NB4 (cell line): ENCODE measurements at regions not wholly inside any gene's neighbourhood (a gene's known extent, or its start where the extent isn't known, plus 50 kb on each side); places are given as distances from the start of the nearest gene placed in this dataset.

Experiments
- MYC ChIP-seq: IDR thresholded peaks from 2 replicates; pipeline ENCODE4 v1.6.1; 2011; ENCODE audit warnings: low read depth, low read length
- POLR2A ChIP-seq: IDR thresholded peaks from 2 replicates; pipeline ENCODE4 v1.6.1; 2011; ENCODE audit warnings: mild to moderate bottlenecking; ENCODE audit not compliant: insufficient read length; ENCODE audit errors: extremely low read depth
- TF ChIP-seq, protein P1 (sequence below): IDR thresholded peaks from one replicate; pipeline ENCODE4 v1.5.1; 2012; ENCODE audit warnings: low read depth, low read length

DNA sequence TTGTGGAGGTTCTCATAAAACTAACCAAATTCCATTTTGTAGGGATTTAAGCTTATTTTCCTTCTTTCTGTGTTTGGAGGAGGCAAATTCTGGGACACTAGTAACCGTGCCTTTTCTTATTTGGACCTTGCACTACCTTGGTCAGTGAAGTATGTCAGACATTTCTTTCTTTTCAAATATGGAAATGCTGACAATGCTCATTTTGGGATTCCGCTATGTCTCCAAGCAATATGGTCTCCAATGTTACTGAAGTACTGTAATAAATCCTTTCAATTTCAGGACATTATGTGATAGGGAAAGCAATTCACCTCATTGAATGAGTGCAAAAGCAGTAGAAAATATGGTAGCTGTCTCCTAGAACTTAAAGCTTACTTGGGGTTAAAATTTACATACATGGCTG is 372.3 kb downstream of the HLX start:
- TF ChIP-seq, protein P1, sequence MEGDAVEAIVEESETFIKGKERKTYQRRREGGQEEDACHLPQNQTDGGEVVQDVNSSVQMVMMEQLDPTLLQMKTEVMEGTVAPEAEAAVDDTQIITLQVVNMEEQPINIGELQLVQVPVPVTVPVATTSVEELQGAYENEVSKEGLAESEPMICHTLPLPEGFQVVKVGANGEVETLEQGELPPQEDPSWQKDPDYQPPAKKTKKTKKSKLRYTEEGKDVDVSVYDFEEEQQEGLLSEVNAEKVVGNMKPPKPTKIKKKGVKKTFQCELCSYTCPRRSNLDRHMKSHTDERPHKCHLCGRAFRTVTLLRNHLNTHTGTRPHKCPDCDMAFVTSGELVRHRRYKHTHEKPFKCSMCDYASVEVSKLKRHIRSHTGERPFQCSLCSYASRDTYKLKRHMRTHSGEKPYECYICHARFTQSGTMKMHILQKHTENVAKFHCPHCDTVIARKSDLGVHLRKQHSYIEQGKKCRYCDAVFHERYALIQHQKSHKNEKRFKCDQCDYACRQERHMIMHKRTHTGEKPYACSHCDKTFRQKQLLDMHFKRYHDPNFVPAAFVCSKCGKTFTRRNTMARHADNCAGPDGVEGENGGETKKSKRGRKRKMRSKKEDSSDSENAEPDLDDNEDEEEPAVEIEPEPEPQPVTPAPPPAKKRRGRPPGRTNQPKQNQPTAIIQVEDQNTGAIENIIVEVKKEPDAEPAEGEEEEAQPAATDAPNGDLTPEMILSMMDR = no peak
- no peak for TF ChIP-seq POLR2A
- no peak for TF ChIP-seq MYC
